Activated CD8-positive, alpha-beta memory T cell treated with anti-CD3 and anti-CD28 coated beads, Interleukin-2, amount 10 ng/mL, durations not matched to agents 7 days and 5 days (primary cell): ENCODE measurements at regions not wholly inside any gene's neighbourhood (a gene's known extent, or its start where the extent isn't known, plus 50 kb on each side); places are given as distances from the start of the nearest gene placed in this dataset.

ENCODE experiments used
- ATAC-seq: fragments of 150-1000 bp; cut with Tn5 transposase; one replicate; pipeline ENCODE4 v1.10.0; 2021; ENCODE audit warnings: moderate library complexity
- CTCF ChIA-PET: fragments of 350-600 bp; sonication (Branson Sonifier 250); formaldehyde crosslinking; loops from one replicate; lab custom pipeline; 2021; ENCODE audit warnings: antibody characterized with exemption; lab: Charles Lee
- DNase-seq: peaks from one replicate; pipeline ENCODE4 v3.0.0-alpha.2; 2020
- H3K27ac Mint-ChIP-seq: one replicate; pipeline ENCODE4 v1.8.0; 2021; ENCODE audit warnings: mild to moderate bottlenecking, mixed read lengths
- H3K27me3 Mint-ChIP-seq: one replicate; pipeline ENCODE4 v1.8.0; 2021; ENCODE audit warnings: mixed read lengths
- H3K36me3 Mint-ChIP-seq: one replicate; pipeline ENCODE4 v1.8.0; 2021; ENCODE audit warnings: mild to moderate bottlenecking, mixed read lengths
- H3K4me1 Mint-ChIP-seq: one replicate; pipeline ENCODE4 v1.8.0; 2021; ENCODE audit warnings: mixed read lengths
- H3K4me3 Mint-ChIP-seq: one replicate; pipeline ENCODE4 v1.8.0; 2021; ENCODE audit warnings: mild to moderate bottlenecking, moderate library complexity, mixed read lengths
- H3K9me3 Mint-ChIP-seq: one replicate; pipeline ENCODE4 v1.8.0; 2022; ENCODE audit warnings: low read depth, mixed read lengths

GRCh38 chr3:1527786-1528185, 435.0 kb downstream of the CNTN6 start:
- no peaks in the 10 kb centered on the region for H3K4me1 Mint-ChIP-seq
- no peak overlapping the region for H3K4me3 Mint-ChIP-seq
- DNase-seq (no peak), ATAC-seq (no peak)
- H3K27me3 Mint-ChIP-seq = no peaks in the 10 kb centered on the region
- CTCF ChIA-PET = no interaction called here
- no peaks in the 10 kb centered on the region for H3K36me3 Mint-ChIP-seq
- peaks cover 3% of the 10 kb centered on the region for H3K9me3 Mint-ChIP-seq
- H3K27ac Mint-ChIP-seq = no peak overlapping the region

DNA sequence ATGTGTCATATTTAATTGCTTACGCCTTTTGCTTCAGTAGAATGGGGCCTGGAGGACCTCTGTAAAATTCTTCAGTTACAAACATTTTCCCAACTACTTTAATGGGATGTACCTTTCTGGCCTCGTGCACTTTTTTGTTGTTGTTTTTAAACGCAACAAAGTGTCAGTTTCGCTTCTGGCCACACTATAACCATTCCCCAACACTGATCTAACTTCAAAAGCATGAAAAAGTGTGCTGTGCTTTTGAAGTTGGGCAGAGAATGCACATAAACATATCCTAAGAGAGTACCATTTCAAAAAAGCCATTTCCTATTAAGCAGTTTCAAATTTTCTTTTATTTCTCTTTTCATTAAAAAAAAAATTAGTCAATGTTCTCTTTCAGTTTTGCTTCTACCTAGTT, 435.8 kb downstream of the CNTN6 start:
- no peak overlapping the region for H3K4me3 Mint-ChIP-seq

DNA sequence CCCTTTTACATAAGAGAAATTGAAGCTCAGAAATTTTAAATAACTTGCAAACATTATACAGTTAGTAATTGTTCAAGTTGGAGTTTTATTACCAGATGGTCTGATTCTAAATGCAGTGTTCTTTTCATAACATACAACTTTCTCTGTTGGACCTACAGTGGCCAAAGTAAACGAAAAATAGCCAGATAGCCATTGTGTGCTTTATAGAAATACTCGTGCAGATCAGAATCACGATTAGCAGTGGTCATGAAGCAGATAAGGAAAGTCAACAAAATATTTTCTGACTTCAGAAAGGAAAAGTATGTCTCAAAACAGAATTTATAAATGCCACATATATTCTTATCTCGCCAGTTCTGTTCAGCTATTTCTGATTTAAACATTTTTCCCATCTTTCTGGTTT, 436.9 kb downstream of the CNTN6 start:
- H3K27ac Mint-ChIP-seq = no peak overlapping the region
- no peaks in the 10 kb centered on the region for H3K4me1 Mint-ChIP-seq
- DNase-seq (no peak), ATAC-seq (no peak)
- H3K4me3 Mint-ChIP-seq = no peak overlapping the region
- peaks cover 3% of the 10 kb centered on the region for H3K9me3 Mint-ChIP-seq
- CTCF ChIA-PET = no interaction called here
- H3K36me3 Mint-ChIP-seq = no peaks in the 10 kb centered on the region
- H3K27me3 Mint-ChIP-seq = no peaks in the 10 kb centered on the region

More for the DNA sequence above, 435.8 kb downstream of the CNTN6 start:
- H3K27ac Mint-ChIP-seq = no peak overlapping the region
- H3K9me3 Mint-ChIP-seq = peaks cover 3% of the 10 kb centered on the region
- H3K4me1 Mint-ChIP-seq = no peaks in the 10 kb centered on the region
- DNase-seq = no peak
- ATAC-seq = no peak
- H3K27me3 Mint-ChIP-seq = no peaks in the 10 kb centered on the region
- H3K36me3 Mint-ChIP-seq = no peaks in the 10 kb centered on the region
- CTCF ChIA-PET = no interaction called here

- CTCF ChIA-PET = no interaction called here
- H3K27ac Mint-ChIP-seq = no peak overlapping the region
- H3K36me3 Mint-ChIP-seq = no peaks in the 10 kb centered on the region
- ATAC-seq = no peak
- H3K27me3 Mint-ChIP-seq = no peaks in the 10 kb centered on the region
- H3K9me3 Mint-ChIP-seq = peaks cover 5% of the 10 kb centered on the region
- no peaks in the 10 kb centered on the region for H3K4me1 Mint-ChIP-seq
- DNase-seq = no peak
- H3K4me3 Mint-ChIP-seq = no peak overlapping the region
These were observed 439.2 kb downstream of the CNTN6 start for GRCh38 chr3:1531981-1532380.

GRCh38 chr3:1532935-1533606, 440.2 kb downstream of the CNTN6 start:
- no peaks in the 10 kb centered on the region for H3K36me3 Mint-ChIP-seq
- CTCF ChIA-PET = no interaction called here
- DNase-seq (no peak), ATAC-seq (no peak)
- no peaks in the 10 kb centered on the region for H3K27me3 Mint-ChIP-seq
- H3K4me1 Mint-ChIP-seq = no peaks in the 10 kb centered on the region
- no peak overlapping the region for H3K27ac Mint-ChIP-seq
- no peak overlapping the region for H3K4me3 Mint-ChIP-seq
- H3K9me3 Mint-ChIP-seq = peaks cover 5% of the 10 kb centered on the region

- Mint-ChIP-seq H3K27me3 (no peaks in the 10 kb centered on the region), H3K4me3 (no peak overlapping the region)
- CTCF ChIA-PET = no interaction called here
These were observed 440.9 kb downstream of the CNTN6 start for GRCh38 chr3:1533763-1534162.

DNA sequence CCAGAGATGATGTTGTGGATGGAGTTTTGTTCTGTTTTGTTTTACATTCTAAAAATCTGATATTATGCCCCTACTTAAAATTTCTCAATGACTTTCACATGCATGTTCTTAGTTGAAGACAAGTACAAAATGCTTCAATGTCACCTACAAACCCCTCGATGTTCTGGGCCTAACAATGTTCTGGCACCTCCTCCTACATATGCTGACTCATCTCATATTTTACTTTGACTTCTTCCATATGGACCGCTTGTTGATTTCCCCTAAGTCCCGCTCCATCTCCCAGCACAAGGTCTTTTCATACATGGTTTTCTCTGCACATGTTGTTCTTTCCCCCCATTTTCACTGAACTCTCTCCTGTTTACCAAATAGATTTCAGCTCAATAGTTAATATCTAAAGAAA, 441.4 kb downstream of the CNTN6 start:
- no peak overlapping the region for H3K27ac Mint-ChIP-seq
- CTCF ChIA-PET = no interaction called here
- peaks cover 9% of the 10 kb centered on the region for H3K9me3 Mint-ChIP-seq
- H3K27me3 Mint-ChIP-seq = no peaks in the 10 kb centered on the region
- H3K4me1 Mint-ChIP-seq = no peaks in the 10 kb centered on the region
- DNase-seq (no peak), ATAC-seq (no peak)
- H3K4me3 Mint-ChIP-seq = no peak overlapping the region
- H3K36me3 Mint-ChIP-seq = no peaks in the 10 kb centered on the region

More at GRCh38 chr3:1533763-1534162, 440.9 kb downstream of the CNTN6 start:
- H3K27ac Mint-ChIP-seq = no peak overlapping the region
- no peaks in the 10 kb centered on the region for H3K4me1 Mint-ChIP-seq
- H3K9me3 Mint-ChIP-seq = peaks cover 6% of the 10 kb centered on the region
- H3K36me3 Mint-ChIP-seq = no peaks in the 10 kb centered on the region
- no peak for ATAC-seq
- DNase-seq = no peak

DNA sequence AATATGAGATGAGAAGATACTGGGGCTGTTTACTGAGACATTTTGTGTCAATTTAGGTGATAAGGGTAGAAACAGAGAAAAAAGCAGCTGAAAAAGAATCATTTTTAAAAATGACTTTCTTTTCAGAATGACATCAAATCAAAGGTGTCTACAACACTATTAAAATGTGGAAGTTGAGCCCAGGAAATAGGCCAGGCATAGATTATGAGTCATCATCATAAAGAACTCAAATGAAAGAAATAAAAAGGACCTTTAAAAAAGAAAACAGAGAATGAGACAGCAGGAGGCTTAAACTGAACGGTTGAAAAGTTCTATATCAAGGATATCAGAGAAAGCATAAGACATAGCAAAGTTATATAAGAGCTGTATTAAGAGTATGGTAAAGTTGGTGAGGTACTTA, 442.5 kb downstream of the CNTN6 start:
- CTCF ChIA-PET = no interaction called here
- Mint-ChIP-seq H3K4me1 (no peaks in the 10 kb centered on the region), H3K27ac (no peak overlapping the region), H3K4me3 (no peak overlapping the region), H3K9me3 (peaks cover 11% of the 10 kb centered on the region), H3K27me3 (no peaks in the 10 kb centered on the region), H3K36me3 (no peaks in the 10 kb centered on the region)
- DNase-seq (no peak), ATAC-seq (no peak)

GRCh38 chr3:1540686-1541085, 447.9 kb downstream of the CNTN6 start:
- DNase-seq = no peak
- Mint-ChIP-seq H3K4me1 (no peaks in the 10 kb centered on the region), H3K27ac (no peak overlapping the region), H3K27me3 (no peaks in the 10 kb centered on the region), H3K9me3 (peaks cover 11% of the 10 kb centered on the region), H3K36me3 (no peaks in the 10 kb centered on the region), H3K4me3 (no peak overlapping the region)
- ATAC-seq = no peak
- CTCF ChIA-PET = no interaction called here

GRCh38 chr3:1551741-1552140, 458.9 kb downstream of the CNTN6 start:
- DNase-seq (no peak), ATAC-seq (no peak)
- H3K9me3 Mint-ChIP-seq = peaks cover 15% of the 10 kb centered on the region
- H3K27ac Mint-ChIP-seq = no peak overlapping the region
- no peaks in the 10 kb centered on the region for H3K27me3 Mint-ChIP-seq
- no peaks in the 10 kb centered on the region for H3K36me3 Mint-ChIP-seq
- H3K4me1 Mint-ChIP-seq = no peaks in the 10 kb centered on the region
- H3K4me3 Mint-ChIP-seq = no peak overlapping the region
- CTCF ChIA-PET = no interaction called here

DNA sequence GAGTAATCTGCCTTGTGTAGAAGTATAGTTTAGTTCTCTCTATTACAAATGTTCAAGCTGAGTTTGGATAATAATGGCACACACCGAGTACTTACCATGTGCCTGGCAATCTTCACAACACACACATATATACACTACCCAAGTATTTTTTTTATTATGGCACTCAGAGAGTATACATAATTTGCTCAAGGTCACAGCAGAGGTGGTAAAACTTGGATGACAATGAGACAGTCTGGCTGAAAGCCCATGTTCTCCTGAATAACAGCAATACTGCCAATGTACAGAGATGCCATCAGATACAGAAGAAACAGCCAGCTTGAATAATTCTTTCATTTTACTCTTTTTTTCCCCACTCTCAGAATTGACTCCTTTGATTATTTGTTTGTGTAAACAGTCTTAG, 460.0 kb downstream of the CNTN6 start:
- DNase-seq = no peak
- peaks cover 13% of the 10 kb centered on the region for H3K9me3 Mint-ChIP-seq
- no peak for ATAC-seq
- H3K27me3 Mint-ChIP-seq = no peaks in the 10 kb centered on the region
- H3K36me3 Mint-ChIP-seq = no peaks in the 10 kb centered on the region
- CTCF ChIA-PET = no interaction called here
- H3K4me3 Mint-ChIP-seq = no peak overlapping the region
- no peak overlapping the region for H3K27ac Mint-ChIP-seq
- no peaks in the 10 kb centered on the region for H3K4me1 Mint-ChIP-seq

- Mint-ChIP-seq H3K27ac (no peak overlapping the region), H3K9me3 (peaks cover 5% of the 10 kb centered on the region)
- no peak for DNase-seq
These were observed 468.6 kb downstream of the CNTN6 start for GRCh38 chr3:1561427-1561826.

GRCh38 chr3:1571736-1572135, 478.9 kb downstream of the CNTN6 start:
- CTCF ChIA-PET = no interaction called here
- DNase-seq = no peak
- ATAC-seq = no peak
- Mint-ChIP-seq H3K4me3 (no peak overlapping the region), H3K4me1 (no peaks in the 10 kb centered on the region), H3K9me3 (peaks cover 9% of the 10 kb centered on the region), H3K36me3 (no peaks in the 10 kb centered on the region), H3K27ac (no peak overlapping the region), H3K27me3 (no peaks in the 10 kb centered on the region)

More at GRCh38 chr3:1561427-1561826, 468.6 kb downstream of the CNTN6 start:
- ATAC-seq = no peak
- Mint-ChIP-seq H3K4me3 (no peak overlapping the region), H3K36me3 (no peaks in the 10 kb centered on the region), H3K4me1 (no peaks in the 10 kb centered on the region), H3K27me3 (no peaks in the 10 kb centered on the region)
- CTCF ChIA-PET = no interaction called here

DNA sequence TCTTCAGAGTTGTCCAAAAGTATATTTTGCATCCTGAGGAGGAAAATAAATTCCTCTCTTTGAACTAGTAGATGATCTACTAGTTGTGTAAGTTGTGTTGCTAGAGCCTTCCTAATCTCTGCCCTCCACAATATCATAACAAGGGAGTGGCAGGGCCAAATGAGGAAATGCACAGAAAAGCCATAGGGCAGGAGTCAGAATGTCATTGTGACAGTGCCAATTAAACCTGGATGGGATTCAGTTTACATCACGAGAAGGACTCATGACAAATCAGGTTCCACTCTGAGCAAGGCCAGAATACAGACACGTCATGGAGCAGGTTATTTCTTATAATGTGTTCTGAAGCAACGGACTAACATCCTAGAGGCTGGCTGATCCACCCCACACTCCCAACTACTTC, 483.2 kb downstream of the CNTN6 start:
- ATAC-seq (no peak), DNase-seq (no peak)
- Mint-ChIP-seq H3K27ac (no peak overlapping the region), H3K36me3 (no peaks in the 10 kb centered on the region), H3K4me3 (no peak overlapping the region), H3K4me1 (no peaks in the 10 kb centered on the region), H3K27me3 (no peaks in the 10 kb centered on the region), H3K9me3 (peaks cover 7% of the 10 kb centered on the region)
- CTCF ChIA-PET = no interaction called here
